K562 (cell line): ENCODE measurements at regions not wholly inside any gene's neighbourhood (a gene's known extent, or its start where the extent isn't known, plus 50 kb on each side); places are given as distances from the start of the nearest gene placed in this dataset.

Experiments
- ATAC-seq: fragments of 200-7000 bp; cut with Tn5 transposase; 3 replicates; pipeline ENCODE4 v1.9.1; 2020; ENCODE audit warnings: moderate library complexity
- BruUV-seq: library from RNA; stranded (reverse); fragments of 400-500 nt; replicated peaks from 2 replicates; lab custom pipeline; 2021; lab: Mats Ljungman, UMichigan
- CTCF ChIA-PET: fragments of 300-600 bp; formaldehyde crosslinking; extraction: SDS; loops from one replicate; lab custom pipeline; 2021; ENCODE audit warnings: low intra/inter-chr PET ratio; lab: Yijun Ruan, JAX
- POLR2A ChIA-PET: fragments of 300-600, 350-650 bp; sonication (Branson Sonifier 250); formaldehyde crosslinking; extraction: SDS; loops from one replicate; lab custom pipeline; 2021; ENCODE audit warnings: antibody characterized with exemption, inconsistent platforms; lab: Yijun Ruan, JAX
- DNase-seq, 4 experiments: peaks; one replicate each; pipeline versions ENCODE4 v3.0.0 to v3.0.0-alpha.2; 2011 to 2018; ENCODE audit warnings: low spot score in 3 of 4, mixed read lengths in 3 of 4; ENCODE audit errors: extremely low read depth in 1 of 4
- FAIRE-seq: peaks from 2 replicates; lab custom pipeline; 2011; peaks lifted over from hg19 to GRCh38; lab: Jason Lieb, UNC
- H2AFZ ChIP-seq: 2 replicates; pipeline ENCODE4 v1.6.0; 2011; ENCODE audit warnings: low read depth, low read length, control low read depth, inconsistent platforms
- H3K27ac ChIP-seq: fragments of 200-600 bp; 3 replicates; pipeline ENCODE4 v1.8.0; 2011; ENCODE audit warnings: low read depth, mild to moderate bottlenecking, control low read depth, inconsistent platforms, low read length, moderate library complexity, mixed read lengths; ENCODE audit errors: extremely low read depth
- H3K27me3 ChIP-seq, 2 experiments: fragments of 300-600 bp in 1 of 2; 2 replicates in 1 of 2; 3 replicates in 1 of 2; pipeline versions ENCODE4 v1.6.0 to v1.8.0; 2011; ENCODE audit warnings: inconsistent platforms in 2 of 2, low read length in 2 of 2, mild to moderate bottlenecking in 1 of 2, mixed read lengths in 1 of 2, moderate library complexity in 1 of 2; ENCODE audit not compliant: control insufficient read depth in 2 of 2, insufficient read depth in 2 of 2
- H3K36me3 ChIP-seq: fragments of 300-600 bp; 3 replicates; pipeline ENCODE4 v1.8.0; 2011; ENCODE audit warnings: mild to moderate bottlenecking, low read length, inconsistent platforms; ENCODE audit not compliant: control insufficient read depth, insufficient read depth
- H3K4me1 ChIP-seq, 2 experiments: fragments of 200-600 bp in 1 of 2; replicated peaks in 1 of 2; 2 replicates in 1 of 2; 3 replicates in 1 of 2; pipeline versions ENCODE4 v1.5.1 to v1.8.0; 2011; ENCODE audit warnings: inconsistent platforms in 2 of 2, low read length in 2 of 2, mild to moderate bottlenecking in 1 of 2, mixed read lengths in 1 of 2, moderate library complexity in 1 of 2; ENCODE audit not compliant: control insufficient read depth in 2 of 2, insufficient read depth in 2 of 2
- H3K4me2 ChIP-seq: 2 replicates; pipeline ENCODE4 v1.6.1; 2011; ENCODE audit warnings: low read length, control low read depth, inconsistent platforms, mixed read lengths; ENCODE audit not compliant: insufficient read depth
- H3K4me3 ChIP-seq: fragments of 200-600 bp; sonication (generic), shearing (Covaris generic); 2 replicates; pipeline ENCODE4 v1.5.1; 2016; ENCODE audit warnings: control low read depth, inconsistent platforms
- H3K79me2 ChIP-seq: fragments of 200-600 bp; 3 replicates; pipeline ENCODE4 v1.8.0; 2011; ENCODE audit warnings: low read length, inconsistent platforms; ENCODE audit not compliant: control insufficient read depth, insufficient read depth
- H3K9ac ChIP-seq, 2 experiments: 2 replicates each; pipeline versions ENCODE4 v1.6.0 to v1.6.1; 2011; ENCODE audit warnings: low read depth in 2 of 2, low read length in 2 of 2, control low read depth in 1 of 2, inconsistent platforms in 1 of 2, mild to moderate bottlenecking in 1 of 2, mixed read lengths in 1 of 2; ENCODE audit not compliant: insufficient read depth in 1 of 2
- H3K9me1 ChIP-seq: one replicate; pipeline ENCODE4 v1.6.0; 2011; ENCODE audit warnings: inconsistent platforms, mild to moderate bottlenecking, low read length, moderate library complexity; ENCODE audit not compliant: control insufficient read depth, insufficient read depth
- H3K9me3 ChIP-seq: replicated peaks from 2 replicates; pipeline ENCODE4 v1.5.1; 2011; ENCODE audit warnings: low read depth, low read length, inconsistent platforms; ENCODE audit not compliant: control insufficient read depth, insufficient read depth
- H4K20me1 ChIP-seq: replicated peaks from 2 replicates; pipeline ENCODE4 v1.6.1; 2011; ENCODE audit warnings: low read length, inconsistent platforms, mixed read lengths; ENCODE audit not compliant: control insufficient read depth, insufficient read depth
- GATAD2A ChIP-seq: fragments of 450-650 bp; IDR thresholded peaks from 2 replicates; pipeline ENCODE4 v1.6.1; 2017
- GTF2A2 ChIP-seq: IDR thresholded peaks from 2 replicates; pipeline ENCODE4 v1.6.1; 2016; ENCODE audit warnings: mild to moderate bottlenecking, missing genetic modification characterization, missing compliant biosample characterization
- GTF3C2 ChIP-seq: IDR thresholded peaks from 3 replicates; pipeline ENCODE4 v1.6.1; 2011; ENCODE audit warnings: borderline replicate concordance, mild to moderate bottlenecking, moderate library complexity; ENCODE audit not compliant: insufficient read length; ENCODE audit errors: extremely low read depth
- HNRNPL ChIP-seq: fragments of 200-400 bp; formaldehyde crosslinking; IDR thresholded peaks from 2 replicates; pipeline ENCODE4 v1.6.1; 2017; ENCODE audit warnings: low read depth, mild to moderate bottlenecking, low read length
- IRF2 ChIP-seq: sonication (generic); formaldehyde crosslinking; IDR thresholded peaks from 2 replicates; pipeline ENCODE4 v1.8.1; 2022; ENCODE audit warnings: mild to moderate bottlenecking, missing genetic modification reagents
- MLLT1 ChIP-seq, 2 experiments: fragments of 450-650 bp; IDR thresholded peaks; 2 replicates each; pipeline ENCODE4 v1.6.1; 2016
- MYNN ChIP-seq, 2 experiments: sonication (generic); formaldehyde crosslinking in 1 of 2; IDR thresholded peaks; 2 replicates each; pipeline versions ENCODE4 v1.5.0 to v1.6.1; 2016 to 2020; ENCODE audit warnings: antibody characterized with exemption in 1 of 2, missing genetic modification reagents in 1 of 2
- NFATC3 ChIP-seq: fragments of 450-650 bp; IDR thresholded peaks from 2 replicates; pipeline ENCODE4 v1.6.1; 2017; ENCODE audit warnings: mild to moderate bottlenecking
- SREBF2 ChIP-seq: sonication (generic); formaldehyde crosslinking; IDR thresholded peaks from 2 replicates; pipeline ENCODE4 v1.4.0; 2020; ENCODE audit warnings: mild to moderate bottlenecking, missing genetic modification reagents
- STAT6 ChIP-seq: sonication (generic); formaldehyde crosslinking; IDR thresholded peaks from 2 replicates; pipeline ENCODE4 v1.8.1; 2023; ENCODE audit warnings: mild to moderate bottlenecking, missing genetic modification reagents
- ZNF639 ChIP-seq, 2 experiments: fragments of 200-800 bp in 1 of 2; sonication (Bioruptor generic) in 1 of 2; sonication (generic) in 1 of 2; formaldehyde crosslinking in 1 of 2; IDR thresholded peaks in 1 of 2; conservative IDR thresholded peaks in 1 of 2; 2 replicates each; pipeline versions ENCODE4 v1.5.0 to v1.6.1; 2016 to 2020; ENCODE audit warnings: missing compliant biosample characterization in 1 of 2, missing genetic modification characterization in 1 of 2, missing genetic modification reagents in 1 of 2
- ZNF830 ChIP-seq: fragments of 250-450 bp; sonication (Bioruptor Pico); IDR thresholded peaks from 2 replicates; pipeline ENCODE4 v1.5.0; 2021; ENCODE audit warnings: mild to moderate bottlenecking
- WGBS: fragments of 100-300 bp; shearing (Covaris generic); methylation state at CpG from one replicate; pipeline ENCODE4 v1.1.6; 2016; ENCODE audit warnings: low coverage, mixed read lengths; ENCODE audit not compliant: insufficient coverage; ENCODE audit errors: missing lambda C conversion rate; 5-methylcytosine and 5-hydroxymethylcytosine counted together
- in situ Hi-C: fragments of 300-500 bp; cut with MboI; formaldehyde crosslinking; loops from 4 replicates; pipeline ENCODE4 v1.15.0; 2018; ENCODE audit warnings: inconsistent platforms, mixed read lengths
- intact Hi-C: fragments of 100-400 bp; cut with micrococcal nuclease; formaldehyde crosslinking; loops from 2 replicates; pipeline ENCODE4 v1.14.2; 2022

GRCh38 chr22:22755778-22756100, 111.3 kb downstream of the GGTLC2 start (continued):
- no peak for TF ChIP-seq SREBF2 (CRISPR knock-in tag)
- TF ChIP-seq IRF2 (CRISPR knock-in tag) = no peak

- WGBS = 0% methylated on average over 3 of the region's 3 CpGs
- Histone ChIP-seq H3K79me2 (no peaks in the 10 kb centered on the region), H3K27me3 (peaks cover 4 to 15% of the 10 kb centered on the region in 2 experiments; a peak in 3 of 5 replicates), H3K4me2 (no peak overlapping the region), H3K36me3 (no peaks in the 10 kb centered on the region), H4K20me1 (peaks cover 24% of the 10 kb centered on the region), H3K27ac (no peak overlapping the region), H2AFZ (no peak overlapping the region), H3K4me3 (no peak overlapping the region), H3K9me3 (no peaks in the 10 kb centered on the region), H3K9ac (no peak overlapping the region), H3K9me1 (no peaks in the 10 kb centered on the region), H3K4me1 (no peaks in the 10 kb centered on the region)
- ATAC-seq (no peak), FAIRE-seq (no peak), DNase-seq (peak in 1 of 4 experiments; percentile 53)
- intact Hi-C loops (loop anchor here (2.0 kb wide), 1 partner anchor 19 kb away; no protein-coding TSS in a partner anchor), in situ Hi-C loops (no loop called here)
- POLR2A ChIA-PET = interaction anchor here (0.8 to 2.9 kb wide), 8 partner anchors 11 to 157 kb away, joined by 3 to 16 read pairs (median 4); no protein-coding TSS in a partner anchor
- CTCF ChIA-PET = interaction anchor here (0.9 kb wide), 1 partner anchor 121 kb away, joined by 4 read pairs; no protein-coding TSS in a partner anchor
- BruUV-seq = no TSS peak
- TF ChIP-seq GTF2A2 (tag) (no peak), MYNN (IDR thresholded peaks at IDR 0.05) (no peak), MYNN (CRISPR knock-in tag; IDR thresholded peaks at IDR 0.05) (0 out of 2 replicates have a peak, but pooled peaks have one; percentile 60), MLLT1 (IDR thresholded peaks at IDR 0.05) (no peak), GATAD2A (0 out of 2 replicates have a peak, but pooled peaks have one; percentile 7), GTF3C2 (no peak), STAT6 (CRISPR knock-in tag) (no peak), ZNF639 (CRISPR knock-in tag; conservative IDR thresholded peaks at IDR 0.05 in 1 of 2, IDR thresholded peaks at IDR 0.05 in 1 of 2) (0 out of 4 replicates have a peak, but pooled peaks of 1 of the 2 experiments have one; percentile 15), ZNF830 (peak; percentile 72; the same call in 1 of the 2 replicates), HNRNPL (no peak), NFATC3 (no peak)
Measured at GRCh38 chr22:22756109-22756508, 111.7 kb downstream of the GGTLC2 start.
